ENCODE measurements at regions not wholly inside any gene's neighbourhood (a gene's known extent, or its start where the extent isn't known, plus 50 kb on each side); places are given as distances from the start of the nearest gene placed in this dataset.

- ATAC-seq = no peak
- TF ChIP-seq PATZ1 (CRISPR knock-in tag; IDR thresholded peaks at IDR 0.05; ENCODE audit: borderline replicate concordance) (no peak), ZNF8 (CRISPR knock-in tag; IDR thresholded peaks at IDR 0.05) (no peak), SNAI2 (CRISPR knock-in tag; IDR thresholded peaks at IDR 0.05) (no peak), CSDC2 (CRISPR knock-in tag; IDR thresholded peaks at IDR 0.05) (no peak), GLIS3 (CRISPR knock-in tag; IDR thresholded peaks at IDR 0.05) (no peak), TSHZ2 (CRISPR knock-in tag; IDR thresholded peaks at IDR 0.05) (no peak), CSRNP3 (CRISPR knock-in tag; IDR thresholded peaks at IDR 0.05) (no peak), ZC3H10 (CRISPR knock-in tag; IDR thresholded peaks at IDR 0.05) (no peak), RARB (CRISPR knock-in tag; IDR thresholded peaks at IDR 0.05) (no peak), ZFP30 (CRISPR knock-in tag; IDR thresholded peaks at IDR 0.05) (no peak), POU6F1 (CRISPR knock-in tag; IDR thresholded peaks at IDR 0.05; ENCODE audit: borderline replicate concordance, low read depth) (no peak), ZNF565 (CRISPR knock-in tag; conservative IDR thresholded peaks at IDR 0.05; ENCODE audit: low read depth) (no peak)
These were observed 413.0 kb downstream of the CDH2 start for GRCh38 chr18:27763936-27764335.

GRCh38 chr18:27763341-27763740 lies 413.6 kb downstream of the CDH2 start:
- TF ChIP-seq TCF4 (CRISPR knock-in tag; IDR thresholded peaks at IDR 0.05; ENCODE audit: borderline replicate concordance) = no peak
- TF ChIP-seq CSDC2 (CRISPR knock-in tag; IDR thresholded peaks at IDR 0.05) = no peak
- TF ChIP-seq ZNF70 (CRISPR knock-in tag; IDR thresholded peaks at IDR 0.05) = no peak
- TF ChIP-seq TOX (CRISPR knock-in tag; IDR thresholded peaks at IDR 0.05; ENCODE audit: borderline replicate concordance) = no peak
- TF ChIP-seq BACH2 (CRISPR knock-in tag; IDR thresholded peaks at IDR 0.05; ENCODE audit: borderline replicate concordance) = no peak
- TF ChIP-seq RARB (CRISPR knock-in tag; IDR thresholded peaks at IDR 0.05) = no peak
- no peak for TF ChIP-seq ZC3H10 (CRISPR knock-in tag; IDR thresholded peaks at IDR 0.05)
- TF ChIP-seq PPARA (CRISPR knock-in tag; IDR thresholded peaks at IDR 0.05; ENCODE audit: borderline replicate concordance) = no peak
- no peak for TF ChIP-seq POU6F1 (CRISPR knock-in tag; IDR thresholded peaks at IDR 0.05; ENCODE audit: borderline replicate concordance, low read depth)
- no peak for TF ChIP-seq GLIS3 (CRISPR knock-in tag; IDR thresholded peaks at IDR 0.05)
- TF ChIP-seq PATZ1 (CRISPR knock-in tag; IDR thresholded peaks at IDR 0.05; ENCODE audit: borderline replicate concordance) = no peak
- no peak for TF ChIP-seq OSR1 (CRISPR knock-in tag; IDR thresholded peaks at IDR 0.05)
- no peak for TF ChIP-seq ZNF565 (CRISPR knock-in tag; conservative IDR thresholded peaks at IDR 0.05; ENCODE audit: low read depth)
- no peak for TF ChIP-seq ZNF8 (CRISPR knock-in tag; IDR thresholded peaks at IDR 0.05)
- no peak for TF ChIP-seq CREB5 (CRISPR knock-in tag; IDR thresholded peaks at IDR 0.05; ENCODE audit: low read depth)
- TF ChIP-seq ZFP30 (CRISPR knock-in tag; IDR thresholded peaks at IDR 0.05) = no peak
- TF ChIP-seq ARNTL (CRISPR knock-in tag; IDR thresholded peaks at IDR 0.05; ENCODE audit: borderline replicate concordance, low read depth) = no peak
- no peak for TF ChIP-seq SNAI2 (CRISPR knock-in tag; IDR thresholded peaks at IDR 0.05)
- no peak for TF ChIP-seq ZFP3 (CRISPR knock-in tag; IDR thresholded peaks at IDR 0.05)
- no peak for TF ChIP-seq ISL1 (CRISPR knock-in tag; IDR thresholded peaks at IDR 0.05)
- no peak for ATAC-seq
